ENCODE measurements at regions not wholly inside any gene's neighbourhood (a gene's known extent, or its start where the extent isn't known, plus 50 kb on each side); places are given as distances from the start of the nearest gene placed in this dataset.
"Not testable (repeated sequence)": the region's sequence is repeated elsewhere in the genome, so short reads cannot be mapped to it uniquely, and the experiment has no call there.

DNA sequence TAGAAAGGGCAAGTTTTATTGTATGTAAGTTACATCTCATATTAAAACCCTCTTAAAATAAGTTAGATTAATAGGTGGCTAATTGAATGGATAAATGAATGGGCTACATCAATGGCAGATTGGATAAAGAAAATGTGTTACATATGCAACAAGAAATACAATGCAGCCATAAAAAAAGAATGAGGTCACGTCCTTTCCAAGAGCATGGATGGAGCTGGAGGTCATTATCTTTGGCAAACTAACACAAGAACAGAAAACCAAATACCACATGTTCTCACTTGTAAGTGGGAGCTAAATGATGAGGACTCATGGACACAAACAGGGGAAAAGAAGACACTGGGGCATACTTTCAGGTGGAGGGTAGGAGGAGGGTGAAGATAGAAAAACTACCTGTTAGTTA is 182.2 kb upstream of the GNAI1 start:
- no peak for DNase-seq (ENCODE audit: low spot score)

- no peak for DNase-seq (ENCODE audit: low spot score)
Measured at GRCh38 chr7:79951415-79951814, 183.2 kb upstream of the GNAI1 start.

DNA sequence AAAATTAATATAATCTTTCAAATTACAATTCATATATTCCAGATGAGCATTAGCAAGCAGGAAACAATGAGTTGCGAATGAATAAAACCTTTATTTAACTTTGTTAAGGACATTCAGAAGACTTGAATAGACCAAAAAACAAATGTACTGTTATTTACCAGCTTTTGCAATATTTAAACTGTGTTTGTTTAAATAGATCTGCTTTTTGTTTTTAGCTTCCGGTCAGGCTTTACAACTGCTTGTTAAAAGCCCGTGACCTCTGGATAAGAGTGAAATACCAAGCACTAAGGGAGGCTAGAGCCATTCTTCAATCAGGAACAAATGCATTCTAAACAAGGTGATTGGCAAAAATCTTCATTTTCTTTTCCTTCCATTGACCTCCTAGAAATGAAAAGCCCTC is 184.9 kb upstream of the GNAI1 start:
- no peak for DNase-seq (ENCODE audit: low spot score)

DNA sequence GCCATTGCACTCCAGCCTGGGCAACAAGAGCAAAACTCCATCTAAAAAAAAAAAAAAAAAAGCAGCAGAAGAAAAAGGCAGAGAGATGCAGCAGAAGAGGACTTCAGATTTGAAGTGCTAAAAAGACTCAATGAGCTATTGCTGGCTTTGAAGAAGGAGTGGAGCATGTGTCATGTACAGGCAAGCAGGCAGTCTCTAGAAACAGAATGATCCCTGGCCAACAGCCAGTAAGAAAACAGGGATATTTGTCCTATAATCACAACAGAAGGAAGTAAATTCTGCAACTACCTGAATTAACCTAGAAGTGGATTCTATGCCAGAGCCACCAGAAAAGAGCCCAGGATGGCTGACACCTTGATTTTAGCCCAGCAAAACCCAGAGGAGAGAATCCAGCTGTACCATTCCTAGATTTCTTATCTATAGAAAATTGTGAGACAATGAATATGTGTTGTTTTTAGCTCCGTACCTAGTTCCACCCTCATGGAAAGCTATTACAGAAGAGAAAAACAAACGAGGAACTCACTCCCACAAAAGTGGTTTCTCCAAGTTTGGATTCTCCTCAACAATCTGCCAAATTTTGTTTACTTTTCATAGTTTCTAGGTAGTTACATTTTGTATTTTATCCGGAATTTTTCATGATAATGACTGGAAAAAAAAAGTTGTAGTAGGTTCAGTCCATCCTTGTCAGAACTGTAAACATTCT is 198.2 kb upstream of the GNAI1 start:
- no peak for DNase-seq (ENCODE audit: low spot score)

DNA sequence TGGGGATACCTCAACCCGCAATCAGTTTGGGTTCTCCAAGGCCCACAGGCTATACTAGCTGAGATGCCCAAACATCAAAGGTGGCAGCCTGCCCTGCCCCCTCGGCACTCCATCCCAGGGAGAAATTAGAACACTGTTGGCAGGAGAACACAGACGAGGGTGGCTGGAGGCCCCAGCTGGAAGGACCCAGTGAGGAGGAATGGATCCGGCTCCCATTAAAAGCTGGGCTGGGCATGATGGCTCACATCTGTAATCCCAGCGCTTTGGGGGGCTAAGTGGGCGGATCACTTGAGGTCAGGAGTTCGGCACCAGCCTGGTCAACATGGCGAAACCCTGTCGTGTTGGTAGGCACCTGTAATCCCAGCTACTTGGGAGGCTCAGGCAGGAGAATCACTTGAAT is 199.9 kb upstream of the GNAI1 start:
- DNase-seq (ENCODE audit: low spot score): no peak

DNA sequence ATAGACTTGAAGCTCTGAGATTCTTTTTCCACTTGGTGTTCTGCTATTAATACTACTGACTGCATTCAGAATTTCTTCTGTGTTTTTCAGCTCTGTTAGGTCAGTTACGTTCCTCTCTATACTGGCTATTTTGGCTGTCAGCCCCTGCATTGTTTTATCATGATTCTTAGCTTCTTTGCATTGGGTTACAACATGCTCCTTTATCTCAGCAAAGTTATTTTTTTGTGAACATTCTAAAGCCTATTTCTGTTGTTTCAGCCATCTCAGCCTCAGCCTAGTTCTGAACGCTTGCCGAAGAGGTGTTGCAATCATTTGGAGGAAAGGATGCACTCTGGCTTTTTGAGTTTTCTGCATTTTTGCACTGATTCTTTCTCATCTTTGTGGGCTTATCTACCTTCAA is 201.5 kb upstream of the GNAI1 start:
- no peak for DNase-seq (ENCODE audit: low spot score)

DNA sequence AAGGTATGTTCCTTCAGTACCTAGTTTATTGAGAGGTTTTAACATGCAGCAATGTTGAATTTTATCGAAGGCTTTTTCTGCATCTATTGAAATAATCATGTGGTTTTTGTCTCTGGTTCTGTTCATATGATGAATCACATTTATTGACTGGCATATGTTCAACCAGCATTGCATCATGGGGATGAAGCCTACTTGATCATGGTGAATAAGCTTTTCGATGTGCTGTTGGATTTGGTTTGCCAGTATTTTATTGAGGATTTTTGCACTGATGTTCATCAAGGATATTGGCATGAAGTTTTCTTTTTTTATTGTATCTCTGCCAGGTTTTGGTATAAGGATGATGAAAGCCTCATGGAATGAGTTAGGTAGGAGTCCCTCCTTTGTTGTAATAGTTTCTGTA is 204.0 kb upstream of the GNAI1 start:
- no peak for DNase-seq (ENCODE audit: low spot score)

GRCh38 chr7:79927116-79927515 is 207.5 kb upstream of the GNAI1 start:
- DNase-seq (ENCODE audit: low spot score): no peak

DNA sequence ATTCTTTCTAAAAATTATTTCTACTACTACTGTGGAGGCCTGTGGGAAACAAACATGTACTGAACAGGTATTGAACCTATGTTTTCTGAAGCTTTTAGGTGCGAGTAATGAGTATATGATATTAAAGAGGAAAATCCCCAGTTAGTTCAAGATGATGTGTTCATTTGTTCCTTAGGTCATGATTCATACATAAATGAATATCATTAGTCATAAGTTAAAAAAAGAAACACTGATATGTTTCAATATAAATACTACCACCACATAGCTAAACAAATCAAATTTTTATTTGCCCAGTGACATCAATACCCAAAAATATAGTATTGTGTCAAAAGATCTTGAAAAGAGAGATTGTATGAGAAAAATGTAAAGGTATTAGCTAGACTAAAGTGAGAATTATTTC is 210.7 kb upstream of the GNAI1 start:
- no peak for DNase-seq (ENCODE audit: low spot score)

GRCh38 chr7:79922894-79923293 is 211.7 kb upstream of the GNAI1 start:
- DNase-seq (ENCODE audit: low spot score): no peak

GRCh38 chr7:79921976-79922375 is 212.7 kb upstream of the GNAI1 start:
- DNase-seq (ENCODE audit: low spot score): no peak

DNA sequence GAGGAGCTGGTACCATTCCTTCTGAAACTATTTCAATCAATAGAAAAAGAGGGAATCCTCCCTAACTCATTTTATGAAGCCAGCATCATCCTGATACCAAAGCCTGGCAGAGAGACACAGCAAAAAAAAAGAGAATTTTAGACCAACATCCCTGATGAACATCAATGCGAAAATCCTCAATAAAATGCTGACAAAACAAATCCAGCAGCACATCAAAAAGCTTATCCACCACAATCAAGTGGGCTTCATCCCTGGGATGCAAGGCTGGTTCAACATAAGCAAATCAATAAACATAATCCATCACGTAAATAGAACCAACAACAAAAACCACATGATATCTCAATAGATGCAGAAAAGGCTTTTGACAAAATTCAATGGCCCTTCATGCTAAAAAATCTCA is 216.0 kb upstream of the GNAI1 start:
- DNase-seq (ENCODE audit: low spot score): not testable (repeated sequence)

- DNase-seq (ENCODE audit: low spot score): not testable (repeated sequence)
Measured at GRCh38 chr7:79915346-79915745, 219.3 kb upstream of the GNAI1 start.

DNA sequence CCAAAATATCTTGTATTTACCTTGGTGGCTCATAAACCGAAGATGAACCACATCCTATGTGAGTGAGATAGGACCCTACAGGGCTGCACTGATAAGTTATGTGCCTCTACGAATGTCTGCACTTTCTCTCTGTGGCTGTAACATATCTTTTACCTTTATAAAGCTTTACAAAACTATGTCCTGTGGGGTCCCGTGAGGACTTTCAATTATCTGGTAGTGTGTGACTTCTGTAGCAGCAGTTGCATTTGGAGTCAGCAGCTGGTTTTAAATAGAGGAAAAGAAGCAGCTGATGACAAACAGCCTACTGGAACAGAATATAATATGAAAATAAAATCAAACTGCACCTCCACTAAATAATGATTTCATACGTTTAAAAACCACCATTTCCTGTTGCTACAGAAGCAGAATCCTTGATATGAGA is 222.4 kb upstream of the GNAI1 start:
- no peak for DNase-seq (ENCODE audit: low spot score)

DNA sequence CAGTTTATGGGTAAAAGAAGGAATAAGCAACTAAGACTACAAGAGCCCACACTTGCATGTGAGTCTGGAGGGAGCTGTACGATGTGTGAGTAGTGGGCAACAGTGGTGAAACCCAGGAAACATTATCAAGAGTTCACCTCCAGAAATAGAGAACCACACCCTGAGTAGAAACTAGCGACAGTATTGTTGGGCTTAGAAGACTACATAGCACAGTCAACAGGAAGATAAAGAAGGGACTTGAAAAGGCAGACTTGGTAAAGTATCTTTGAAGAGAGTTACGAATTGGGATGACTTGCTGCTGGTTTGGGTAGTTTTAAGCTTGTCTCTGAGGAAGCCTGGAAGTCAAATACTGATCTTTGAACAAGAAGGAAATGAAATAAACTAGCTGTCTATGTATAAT is 223.2 kb upstream of the GNAI1 start:
- DNase-seq (ENCODE audit: low spot score): no peak

DNA sequence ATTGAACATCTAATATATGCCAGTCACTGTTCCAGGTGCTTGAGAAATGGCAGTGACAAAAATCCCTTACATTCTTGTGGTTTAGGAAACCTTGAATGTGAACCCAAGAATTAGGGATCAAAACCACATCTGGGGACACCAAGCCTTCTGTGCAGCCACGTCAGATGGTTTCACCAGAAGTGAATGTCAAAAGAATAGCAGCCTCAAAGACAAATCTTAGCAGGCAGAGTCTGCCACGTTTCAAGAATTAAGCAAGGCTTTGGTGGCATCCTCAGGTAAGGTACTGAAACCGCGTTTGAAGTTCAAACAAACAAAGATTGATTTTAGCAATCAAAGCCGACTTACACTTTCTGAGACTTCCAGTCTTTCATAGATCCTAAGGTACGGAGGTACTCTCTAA is 225.5 kb upstream of the GNAI1 start:
- DNase-seq (ENCODE audit: low spot score): no peak

DNA sequence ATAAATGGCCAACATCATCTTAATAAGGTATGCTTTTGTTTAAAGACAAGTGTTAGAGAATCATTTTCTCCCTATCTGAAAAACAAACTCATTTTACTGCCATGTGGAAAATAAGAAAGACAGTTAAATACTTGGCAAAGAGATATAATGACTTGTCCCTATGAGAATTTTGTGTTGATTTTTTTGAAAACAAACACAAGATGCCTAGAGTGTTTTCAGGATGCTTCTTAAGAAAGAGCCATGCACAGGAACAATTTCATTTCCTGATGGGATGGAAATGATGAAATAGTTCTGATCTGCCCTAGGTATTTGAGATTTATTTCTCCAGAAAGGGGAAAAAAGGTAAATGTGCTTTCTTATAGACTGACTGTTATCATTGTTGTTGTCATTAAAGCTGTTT is 237.5 kb upstream of the GNAI1 start:
- no peak for DNase-seq (ENCODE audit: low spot score)

DNA sequence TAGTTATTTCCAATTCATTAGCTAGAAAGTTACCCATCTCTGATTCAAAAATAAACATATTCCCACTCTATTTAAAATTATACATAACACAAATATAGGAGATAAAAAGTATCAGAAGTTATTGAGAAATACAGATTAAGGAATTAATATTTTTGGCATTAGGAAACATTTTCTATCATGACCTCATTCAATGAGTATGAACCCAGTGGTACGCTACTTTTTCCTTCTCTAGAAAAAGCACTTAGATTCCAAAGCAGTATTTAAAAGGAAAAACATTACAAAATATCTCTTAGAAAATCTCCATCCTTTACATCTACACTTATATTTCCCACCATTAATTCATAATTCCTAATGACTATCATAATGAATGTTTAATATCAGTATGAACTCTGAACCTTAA is 240.6 kb upstream of the GNAI1 start:
- no peak for DNase-seq (ENCODE audit: low spot score)

DNA sequence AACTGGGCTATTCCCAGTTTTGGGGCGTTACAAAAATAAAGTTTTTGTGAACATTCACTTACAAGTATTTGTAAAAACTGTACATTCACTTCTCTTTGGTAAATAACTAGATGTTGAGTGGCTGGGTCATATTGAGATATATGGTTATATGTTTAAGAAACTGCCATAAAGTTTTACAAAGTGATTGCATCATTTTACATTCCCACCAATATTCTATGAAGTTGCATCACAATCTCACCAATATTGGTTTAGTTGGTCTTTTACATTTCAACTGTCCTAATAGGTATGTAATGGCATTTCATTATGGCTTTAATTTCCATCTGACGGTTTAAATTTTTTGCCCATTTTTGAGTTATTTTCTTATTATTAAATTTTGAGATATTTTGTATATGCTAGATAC is 251.7 kb upstream of the GNAI1 start:
- DNase-seq (ENCODE audit: low spot score): no peak

- DNase-seq (ENCODE audit: low spot score): no peak
Measured at GRCh38 chr7:79880312-79880711, 254.3 kb upstream of the GNAI1 start.

- no peak for DNase-seq (ENCODE audit: low spot score)
Measured at GRCh38 chr7:79877874-79878465, 256.7 kb upstream of the GNAI1 start.

- DNase-seq (ENCODE audit: low spot score): no peak
Measured at GRCh38 chr7:79876848-79877252, 257.8 kb upstream of the GNAI1 start.

DNA sequence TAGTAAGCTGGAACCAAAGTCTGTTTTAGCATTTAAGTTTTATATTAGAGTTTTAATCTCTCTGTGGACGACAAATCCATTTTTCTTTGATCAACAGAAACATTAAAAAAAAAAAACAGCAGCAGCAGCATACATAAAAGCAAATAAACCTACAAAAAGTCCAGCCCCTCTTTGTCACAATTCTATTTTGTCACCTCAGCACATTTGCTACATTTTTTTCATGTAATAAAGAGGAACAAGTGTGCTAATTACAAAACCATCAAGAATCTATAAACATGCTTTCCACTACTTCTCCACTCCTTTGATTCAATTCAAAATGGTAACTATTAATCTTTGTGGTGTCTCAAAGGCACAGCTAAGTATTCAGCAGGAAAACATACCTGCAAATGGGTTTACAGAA is 259.8 kb upstream of the GNAI1 start:
- no peak for DNase-seq (ENCODE audit: low spot score)

DNA sequence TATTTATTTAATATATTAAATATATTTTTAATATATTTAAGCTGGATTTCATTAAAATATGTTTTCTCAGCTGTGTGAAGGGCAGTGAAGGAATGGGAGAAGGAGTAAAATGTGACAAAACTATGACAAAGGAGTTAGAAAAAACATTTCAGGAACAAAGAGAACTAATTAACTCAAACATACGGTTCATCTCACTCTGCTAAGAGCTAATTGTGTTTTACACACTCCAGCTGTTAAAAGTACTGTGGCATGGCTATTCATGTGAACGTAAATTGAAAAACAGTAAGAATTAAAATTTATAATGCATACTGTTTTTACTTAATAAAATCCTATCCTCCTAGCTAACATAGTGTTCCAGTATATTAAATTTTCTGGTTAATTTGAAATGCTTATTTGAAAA is 262.5 kb upstream of the GNAI1 start:
- no peak for DNase-seq (ENCODE audit: low spot score)

Measured in activated CD4-positive, alpha-beta T cell treated with anti-CD3 and anti-CD28 coated beads, Interleukin-2, Interleukin-4, amounts not matched to agents 100 ng/mL and 50 ng/mL, durations not matched to agents 16 hours and 8 hours (primary cell).